CD4-positive, alpha-beta T cell treated with Interleukin-15 for 4 hours (primary cell): ENCODE measurements at regions not wholly inside any gene's neighbourhood (a gene's known extent, or its start where the extent isn't known, plus 50 kb on each side); places are given as distances from the start of the nearest gene placed in this dataset.

Experiments
- DNase-seq: peaks from one replicate; pipeline ENCODE4 v3.0.0-alpha.2; 2020; ENCODE audit warnings: low spot score

DNA sequence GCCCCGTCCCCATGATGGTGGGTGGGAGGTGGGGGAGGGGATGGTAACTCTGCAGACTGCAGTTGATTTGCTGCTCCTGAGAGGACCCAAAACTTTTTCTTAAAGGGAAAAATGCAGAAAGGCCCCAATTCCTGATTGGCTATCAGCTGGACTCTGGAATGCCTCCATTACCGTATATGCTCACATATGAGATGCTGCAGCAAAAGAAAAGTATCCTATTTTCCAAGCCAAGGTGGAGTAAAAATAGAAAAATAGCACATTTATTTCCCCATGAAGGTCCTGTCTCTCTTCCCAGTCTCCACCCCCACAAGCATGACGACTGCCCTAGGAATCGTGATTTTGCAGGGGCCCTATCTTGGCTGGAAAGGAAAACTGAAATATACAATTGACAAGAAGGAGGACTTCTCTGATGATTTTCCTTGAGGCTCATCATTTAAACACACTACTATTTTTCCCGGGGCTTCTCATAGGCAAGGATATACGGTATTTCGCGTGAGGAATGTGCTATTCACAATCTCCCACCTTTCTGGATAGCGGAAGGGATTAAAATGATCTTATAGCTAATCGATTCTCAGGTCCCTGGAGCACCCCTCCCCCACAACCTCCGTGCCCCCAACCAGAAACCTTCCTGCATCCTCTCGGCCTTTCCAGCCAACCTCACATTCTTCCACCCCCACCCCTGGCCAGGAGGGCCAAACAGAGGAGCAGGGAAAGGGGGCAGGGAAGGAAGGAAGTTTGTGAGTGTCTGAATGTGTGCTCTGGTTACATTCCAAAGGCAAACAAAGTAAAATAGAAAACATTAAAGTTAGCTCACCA lies 138.9 kb upstream of the CCND2 start:
- no peak for DNase-seq

DNA sequence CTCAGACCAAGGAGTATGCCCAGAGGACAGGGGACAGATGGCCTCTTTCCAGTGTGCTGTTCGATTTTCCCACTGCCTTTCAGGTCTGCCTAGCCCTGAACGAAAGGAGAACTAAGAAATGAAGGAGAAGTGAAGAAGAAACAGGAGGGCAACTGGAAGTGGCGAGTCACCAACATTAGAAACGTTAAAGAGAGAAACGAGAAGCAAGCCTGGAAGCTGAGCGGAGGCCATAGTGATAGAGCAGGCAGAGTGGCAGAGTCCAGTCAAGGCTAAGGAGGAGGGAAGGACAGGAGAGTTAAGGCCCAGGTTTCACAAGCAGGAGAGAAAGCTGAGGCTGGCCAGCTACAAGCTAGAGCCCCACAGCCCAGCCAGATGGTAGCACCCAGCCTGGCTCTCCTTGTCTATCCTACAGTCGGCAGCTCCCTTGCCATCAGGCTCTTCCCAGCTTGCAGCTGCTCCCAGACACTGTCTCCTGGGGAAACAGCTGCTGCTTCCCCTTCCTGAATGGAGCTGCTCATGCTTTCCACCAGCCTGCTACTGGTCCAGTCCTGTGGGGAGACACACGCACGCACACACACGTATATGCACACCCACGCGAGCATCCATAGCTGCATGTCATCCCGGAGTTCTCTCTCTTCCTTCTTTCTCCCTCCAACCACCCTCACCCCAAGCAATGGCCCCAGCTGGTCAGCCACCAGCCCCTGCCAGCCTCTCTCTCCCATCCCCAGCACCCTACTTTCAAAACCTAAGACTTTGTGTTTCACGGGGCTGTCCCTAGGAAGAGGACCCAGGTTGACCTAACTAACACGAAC lies 139.7 kb upstream of the CCND2 start:
- no peak for DNase-seq

DNA sequence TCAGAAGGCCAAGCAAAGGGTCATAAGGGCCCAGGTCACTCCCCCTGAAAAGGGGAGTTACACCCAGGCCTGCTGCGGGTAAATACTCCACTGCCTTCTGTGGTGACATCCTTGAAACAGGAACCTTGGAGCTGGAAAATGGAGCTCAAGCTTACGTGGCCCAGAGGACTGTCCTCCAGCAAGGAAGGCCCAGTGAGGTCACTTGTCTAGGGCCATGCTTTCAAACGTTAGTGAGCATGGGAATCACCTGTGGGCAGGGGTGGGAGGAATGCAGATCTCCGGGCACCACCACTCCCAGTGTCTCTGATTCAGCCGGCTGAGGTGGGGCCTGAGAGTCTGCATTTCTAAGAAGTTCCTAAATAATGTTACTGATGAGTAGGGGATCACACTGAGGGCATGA lies 140.5 kb upstream of the CCND2 start:
- DNase-seq, result no peak

DNA sequence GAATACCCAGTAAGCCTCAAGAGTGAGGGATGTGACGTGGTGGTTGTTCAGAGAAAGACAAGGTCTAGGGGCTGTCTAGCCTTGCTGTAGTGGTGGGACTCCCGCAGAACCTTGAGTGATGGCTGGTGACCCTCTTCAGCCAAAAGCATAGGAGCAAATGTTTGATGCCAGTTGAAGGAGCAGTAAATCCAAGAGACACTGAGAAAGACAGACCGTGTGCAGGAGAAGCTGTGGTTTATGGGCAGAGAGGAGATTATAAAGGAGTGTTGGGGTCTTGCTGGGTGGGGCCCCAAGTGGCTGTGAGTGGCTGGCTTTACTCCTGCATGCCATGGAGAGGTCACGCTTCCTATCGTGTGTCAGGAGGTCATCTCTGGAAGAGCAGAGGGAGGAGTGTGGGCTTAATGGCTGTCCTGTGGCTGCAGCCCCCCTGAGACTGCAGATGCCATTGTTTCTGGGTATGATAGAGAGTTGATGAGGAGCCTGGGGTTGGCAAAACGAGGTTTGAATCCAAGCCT lies 152.0 kb upstream of the CCND2 start:
- DNase-seq, result no peak

DNA sequence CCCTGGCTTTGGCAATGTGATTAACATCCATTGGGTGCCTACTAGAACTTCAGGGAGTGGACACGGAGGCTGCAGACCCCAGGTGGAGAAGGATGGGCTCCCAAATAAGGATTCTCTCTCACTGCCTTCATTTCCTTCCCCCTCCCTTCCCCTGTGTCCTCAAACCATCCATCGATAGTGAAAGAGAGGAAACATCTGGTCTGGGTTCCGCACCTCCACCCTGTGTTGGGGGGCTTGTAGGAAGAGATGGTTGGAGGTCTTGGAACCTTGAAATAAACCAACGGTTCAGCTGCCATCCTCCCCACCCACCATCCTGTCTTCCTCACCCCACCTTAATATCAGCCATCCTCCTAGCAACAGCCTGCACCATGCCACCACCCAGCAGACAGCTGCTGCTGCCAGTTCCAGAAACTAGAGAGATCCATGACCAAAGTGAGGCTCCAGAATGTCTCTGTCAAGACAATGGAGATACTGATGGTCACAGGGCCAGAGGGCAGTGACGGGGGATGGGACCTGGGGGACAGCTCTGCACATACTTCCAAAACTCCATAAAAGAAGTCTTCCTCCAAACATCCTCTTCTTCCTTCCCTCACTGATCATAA lies 153.1 kb upstream of the CCND2 start:
- DNase-seq, result no peak

DNA sequence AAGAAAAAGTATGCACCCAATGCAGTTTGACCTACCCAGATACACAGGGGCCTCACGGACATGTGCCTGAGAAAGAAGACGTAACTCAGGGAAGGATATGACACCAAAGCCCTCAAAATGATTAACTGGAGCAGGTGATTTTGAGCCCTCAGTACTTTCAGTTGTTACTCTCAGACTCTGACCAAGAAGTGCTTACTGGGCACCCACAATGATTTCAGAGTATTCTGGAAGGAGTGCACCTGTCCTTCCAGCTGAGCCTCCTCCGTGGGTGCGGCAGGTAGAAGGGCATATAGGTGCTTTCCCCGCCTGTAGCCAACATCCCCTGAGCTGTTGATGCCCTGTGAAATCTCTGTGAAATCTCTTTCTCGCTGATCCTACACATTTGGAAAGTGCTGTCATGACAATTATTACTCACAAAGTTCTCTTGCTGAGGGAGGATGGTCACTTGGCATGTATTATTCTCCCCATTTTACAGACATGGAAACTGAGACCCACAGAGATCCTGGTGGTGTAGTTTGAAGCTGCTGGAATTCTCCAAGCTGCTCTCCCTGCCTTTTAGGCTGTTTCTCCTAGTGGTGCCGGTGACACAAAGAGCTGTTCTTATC lies 154.3 kb upstream of the CCND2 start:
- peak; percentile 33 for DNase-seq

DNA sequence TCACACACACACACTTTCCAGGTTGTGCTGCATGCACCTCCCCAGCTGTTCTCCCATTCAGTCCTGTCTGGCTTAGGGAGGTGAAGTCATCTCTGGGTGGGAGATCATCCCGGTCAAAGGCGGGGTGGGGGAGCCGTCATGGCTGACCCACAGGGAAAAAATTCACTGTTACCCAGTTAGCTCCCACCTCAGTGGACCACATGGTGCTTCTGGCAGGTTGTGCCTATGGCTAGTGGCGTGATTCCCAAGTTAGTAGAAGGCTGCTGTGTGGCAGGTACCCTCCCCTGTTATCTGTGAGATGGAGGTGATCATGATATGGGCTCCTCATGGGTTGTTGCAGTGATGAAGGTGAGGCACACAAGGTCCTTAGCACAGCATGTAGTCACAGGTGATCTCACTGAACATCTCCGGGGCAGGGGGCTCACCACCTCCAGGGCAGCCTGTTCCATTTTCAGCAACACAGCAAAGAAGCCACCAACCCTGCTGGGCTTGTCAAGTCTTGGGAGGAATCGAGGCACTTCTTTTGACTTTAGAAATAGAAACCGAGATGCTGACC lies 154.9 kb upstream of the CCND2 start:
- no peak for DNase-seq

DNA sequence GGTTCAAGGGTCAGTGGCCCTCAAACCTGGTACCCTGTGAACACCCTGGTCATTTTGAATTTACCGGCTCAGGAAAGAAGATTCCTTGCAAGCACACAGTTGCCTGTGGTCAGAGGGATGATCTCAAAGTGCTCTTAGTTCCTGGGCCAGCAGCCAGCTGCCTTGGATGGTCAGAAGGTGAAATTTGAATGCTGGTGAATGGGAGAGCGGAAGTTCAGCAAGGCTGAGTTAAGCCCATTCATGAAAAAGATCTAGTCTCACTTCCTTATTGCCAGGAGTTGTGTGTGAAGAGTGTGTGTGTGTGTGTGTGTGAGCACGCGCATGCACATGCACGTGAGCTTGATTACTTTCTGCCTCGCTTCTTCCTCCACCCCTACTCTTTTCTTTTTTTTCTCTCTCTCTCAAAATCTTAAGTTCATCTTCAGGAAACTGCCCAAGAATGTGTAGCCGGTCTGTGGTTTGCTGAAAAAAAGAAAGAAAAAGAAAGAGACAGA lies 155.5 kb upstream of the CCND2 start:
- no peak for DNase-seq

DNA sequence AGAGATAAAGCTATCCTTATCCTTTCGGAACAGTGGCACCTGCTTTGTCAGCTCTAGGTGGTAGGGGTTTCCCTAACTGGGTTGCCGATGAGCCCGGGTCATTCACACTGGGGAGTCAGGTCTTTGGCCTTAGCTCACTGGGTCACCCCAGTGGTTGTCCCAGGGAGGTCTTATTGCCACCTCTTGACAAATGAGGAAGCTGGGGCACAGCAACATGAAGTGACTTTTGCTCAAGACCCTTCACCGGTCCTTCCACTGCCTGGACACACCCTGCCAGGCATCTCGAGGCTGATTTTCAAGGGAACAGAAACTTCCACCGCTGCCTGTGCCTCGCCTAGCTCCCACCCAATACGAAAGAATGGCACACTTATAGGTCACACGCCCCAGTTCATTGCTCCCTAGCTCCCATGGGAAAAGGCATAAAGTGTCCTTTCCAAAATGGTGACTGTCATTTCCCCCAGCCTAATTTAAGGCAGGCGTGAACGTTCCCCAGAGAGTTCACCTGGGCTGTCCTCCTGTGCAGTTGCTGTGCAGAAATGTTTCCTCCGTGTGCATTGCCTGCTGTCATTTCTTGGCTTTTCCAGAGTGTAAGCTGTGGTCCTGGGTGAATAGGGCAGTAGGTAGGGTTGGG lies 156.1 kb upstream of the CCND2 start:
- no peak for DNase-seq

DNA sequence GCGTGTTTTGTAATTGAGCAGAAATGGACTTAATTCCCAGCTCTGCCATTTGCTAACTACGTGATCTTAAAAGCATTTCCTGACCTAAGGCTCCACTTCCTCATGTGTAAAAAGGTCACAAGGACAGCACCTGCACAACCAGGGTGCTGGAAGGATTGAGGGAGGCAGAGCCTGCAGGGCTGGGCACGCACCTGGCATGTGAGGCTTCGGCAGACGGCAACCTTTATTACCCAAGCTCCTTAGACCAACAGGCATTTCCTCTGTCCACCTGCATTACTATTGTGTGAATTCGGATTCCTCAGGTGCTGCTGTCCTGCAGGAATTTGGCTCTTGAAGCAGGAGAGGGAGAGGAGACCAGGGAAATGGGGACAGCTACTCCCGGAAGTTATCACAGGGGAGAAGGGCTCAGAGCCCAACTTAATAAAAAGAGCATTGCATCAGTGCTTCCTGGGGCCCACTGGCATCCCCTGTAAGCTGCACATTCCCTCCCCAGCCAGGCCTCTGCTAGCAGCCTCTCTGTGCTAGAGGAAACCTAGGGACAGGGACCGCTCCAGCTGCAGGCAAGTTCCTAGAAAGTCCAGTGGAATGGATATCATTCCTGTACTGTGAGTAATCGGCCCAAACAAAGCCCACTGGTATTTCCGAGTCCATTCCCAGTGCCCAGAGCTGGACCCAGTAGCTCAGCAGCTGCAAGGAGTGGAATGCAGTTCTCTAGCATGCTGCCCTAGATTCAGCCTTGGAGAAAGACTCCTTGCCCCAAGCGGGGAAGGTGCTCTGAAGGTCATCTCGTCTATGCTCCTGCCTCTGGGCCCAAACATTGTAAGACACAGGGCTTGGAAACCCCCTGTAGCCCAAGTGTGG lies 157.1 kb upstream of the CCND2 start:
- DNase-seq, result no peak

DNA sequence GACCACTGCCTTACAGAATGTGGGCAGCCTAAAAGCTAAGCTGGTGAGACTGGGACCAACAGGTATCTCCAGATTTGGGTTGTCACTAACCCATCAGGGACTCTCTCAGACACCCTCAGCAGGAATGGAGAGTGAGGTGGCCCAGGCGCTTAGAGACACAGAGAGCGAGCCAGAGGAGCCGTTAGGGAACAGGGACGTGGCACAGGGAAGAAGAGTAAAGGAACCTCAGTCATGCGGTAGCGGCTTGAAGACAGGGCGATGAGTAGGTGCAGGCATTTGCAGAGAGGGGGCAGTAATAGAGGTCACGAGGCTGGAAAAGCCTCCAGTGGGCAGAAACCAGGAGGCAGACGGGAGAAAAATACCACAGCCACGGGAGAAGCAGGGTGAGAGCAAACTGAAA lies 158.0 kb upstream of the CCND2 start:
- DNase-seq, result no peak

DNA sequence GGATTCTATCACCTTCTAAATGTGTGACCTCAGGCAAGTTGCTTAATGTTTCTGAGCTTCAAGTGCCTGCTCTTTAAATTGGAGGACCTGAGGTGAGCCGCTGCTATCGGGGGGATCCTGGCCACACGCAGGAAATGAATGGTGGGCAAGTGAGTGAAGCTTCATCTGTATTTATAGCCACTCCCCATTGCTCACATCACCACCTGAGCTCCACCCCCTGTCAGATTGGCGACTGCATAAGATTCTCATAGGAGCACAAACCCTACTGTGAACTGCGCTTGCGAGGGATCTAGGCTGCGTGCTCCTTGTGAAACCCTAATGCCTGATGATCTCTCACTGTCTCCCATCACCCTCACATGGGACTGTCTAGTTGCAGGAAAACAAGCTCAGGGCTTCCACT lies 158.6 kb upstream of the CCND2 start:
- DNase-seq, result peak; percentile 35

DNA sequence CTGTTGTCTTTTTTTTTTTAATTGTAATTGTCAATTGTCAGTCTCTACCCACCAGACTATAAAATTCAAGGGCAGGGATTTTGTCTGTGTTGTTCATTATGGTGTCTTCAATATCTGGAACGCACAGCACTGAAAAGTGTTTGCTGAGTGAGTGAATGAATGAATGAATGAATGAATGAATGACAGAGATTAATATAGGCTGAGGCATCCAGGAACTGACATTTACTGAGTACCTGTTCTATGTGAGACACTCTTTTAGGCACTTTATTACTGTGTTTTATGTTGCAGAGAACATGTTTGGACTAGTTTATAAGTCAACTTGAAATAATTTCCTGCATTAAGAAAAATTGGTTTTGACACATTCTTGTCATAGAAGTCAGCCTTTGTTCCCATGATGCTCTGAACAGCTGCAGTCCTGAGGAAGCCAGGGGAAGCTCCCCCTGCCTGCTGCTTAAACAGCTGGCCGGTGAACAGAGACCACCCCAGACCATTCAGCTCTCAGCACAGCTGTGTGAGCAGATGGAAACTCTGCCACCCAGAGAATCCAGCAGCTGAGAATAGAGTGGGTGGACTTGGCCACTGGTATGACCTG lies 160.7 kb upstream of the CCND2 start:
- DNase-seq, result no peak

DNA sequence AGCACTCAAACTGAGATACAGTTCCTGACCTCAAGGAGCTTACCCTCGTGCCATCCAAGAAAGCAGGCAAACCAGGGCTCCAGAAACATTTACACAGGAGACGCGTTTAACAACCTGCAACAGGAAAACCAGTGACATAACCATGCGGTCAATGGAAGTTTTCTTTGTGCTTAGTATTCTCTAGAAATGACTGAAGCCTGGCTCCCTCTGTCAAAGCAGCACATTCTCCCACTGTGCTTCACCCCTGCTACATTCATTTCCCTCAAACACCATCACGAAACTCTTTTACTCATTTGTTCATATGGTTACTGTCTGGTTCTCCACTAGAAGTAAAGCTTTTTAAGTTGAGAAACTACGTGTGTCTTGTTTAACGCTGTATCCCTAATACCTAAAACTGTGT lies 161.3 kb upstream of the CCND2 start:
- no peak for DNase-seq

DNA sequence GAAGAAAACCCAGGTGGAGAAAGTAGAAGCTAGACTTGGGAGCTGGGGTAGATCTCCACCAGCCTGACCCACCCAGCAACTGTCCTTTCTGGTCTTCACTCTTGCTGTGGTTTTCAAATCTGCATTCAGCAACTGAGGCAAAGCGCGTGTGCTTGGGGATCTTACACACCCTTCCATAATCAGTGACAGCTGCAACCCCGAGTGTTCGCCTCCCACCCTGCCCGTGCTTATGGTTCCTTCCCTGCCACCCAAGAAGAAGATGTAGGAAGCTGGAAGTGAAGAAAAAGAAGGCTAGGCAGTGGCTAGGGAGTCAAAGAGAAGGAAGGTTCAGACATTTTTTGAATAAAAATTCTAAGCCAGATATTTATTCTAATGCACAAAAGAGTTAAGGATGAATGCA lies 162.6 kb upstream of the CCND2 start:
- DNase-seq, result no peak

DNA sequence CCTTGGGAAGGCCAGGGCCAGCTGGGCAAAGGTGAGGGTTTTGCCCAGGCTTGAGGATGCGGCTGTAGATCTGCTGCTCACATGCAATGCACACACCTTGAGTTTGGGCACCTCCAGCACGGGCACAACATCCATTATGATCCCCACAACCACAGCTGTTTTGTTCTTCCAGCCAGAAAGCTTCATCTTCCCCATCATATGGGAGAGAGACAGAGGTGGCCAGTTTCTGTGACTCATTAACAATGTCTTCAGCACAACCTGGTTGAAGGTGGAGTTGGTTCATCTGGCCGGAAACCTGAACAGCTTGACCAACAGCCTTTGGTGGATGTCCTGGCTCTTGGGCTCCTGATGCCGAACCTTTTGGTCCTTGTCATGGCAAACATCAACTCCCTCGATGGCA lies 163.7 kb upstream of the CCND2 start:
- no peak for DNase-seq

DNA sequence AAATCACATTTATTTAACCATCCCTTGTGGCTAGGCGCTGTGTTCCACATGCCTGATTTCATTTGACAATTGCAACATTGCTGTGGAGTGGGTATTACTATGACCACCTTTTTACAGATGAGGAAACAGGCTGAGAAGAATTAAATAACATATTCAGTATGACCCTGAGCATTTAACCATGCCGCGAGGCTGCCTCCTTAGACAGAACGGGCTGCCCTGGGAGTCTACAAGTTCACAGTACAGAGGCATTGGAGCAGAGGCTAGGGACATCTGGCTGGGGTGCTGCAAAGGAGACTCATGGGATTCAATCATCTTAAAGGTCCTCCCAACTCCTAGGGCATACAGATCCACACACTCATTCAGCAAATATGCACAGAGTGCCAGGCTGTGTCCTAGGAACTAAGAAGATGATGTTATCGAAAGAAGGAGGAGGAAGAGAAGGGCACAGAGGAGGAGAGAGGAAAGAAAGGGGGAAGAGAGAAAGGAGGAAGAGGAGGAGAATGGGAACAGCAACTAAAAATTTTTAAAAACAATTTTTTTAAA lies 164.7 kb upstream of the CCND2 start:
- DNase-seq, result no peak

DNA sequence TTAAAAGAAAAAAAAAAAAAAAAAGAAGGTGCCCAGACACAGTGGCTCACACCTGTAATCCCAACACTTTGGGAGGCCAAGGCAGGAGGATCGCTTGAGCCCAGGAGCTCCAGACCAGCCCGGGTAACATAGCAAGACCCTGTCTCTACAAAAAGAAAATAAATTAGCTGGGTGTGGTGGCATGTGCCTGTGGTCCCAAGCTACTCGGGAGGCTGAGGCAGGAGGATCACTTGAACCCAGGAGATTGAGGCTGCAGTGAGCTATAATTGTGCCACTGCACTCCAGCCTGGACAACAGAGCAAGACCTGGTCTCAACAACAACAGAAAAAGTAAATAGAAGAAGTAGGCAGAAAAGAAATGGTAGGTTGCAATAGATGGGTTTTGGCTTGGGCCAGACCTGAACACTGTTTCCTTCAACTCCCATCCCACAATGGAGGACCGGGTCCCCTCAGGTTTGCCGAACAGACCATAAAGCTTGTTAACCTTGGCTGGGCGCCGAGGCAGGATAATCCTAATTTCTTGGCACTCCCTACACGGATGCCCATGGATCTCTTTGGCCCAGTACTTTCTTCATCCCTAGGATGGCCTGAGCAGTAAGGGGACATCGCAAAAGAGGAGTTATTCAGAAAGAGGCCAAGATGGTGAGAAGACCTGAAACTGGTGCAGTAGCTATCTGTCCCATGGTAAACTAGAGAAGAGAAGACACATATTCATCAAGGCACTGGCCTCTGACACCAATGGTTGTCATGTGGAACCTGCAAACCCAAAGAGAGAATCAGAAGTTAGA lies 165.5 kb upstream of the CCND2 start:
- DNase-seq, result no peak

DNA sequence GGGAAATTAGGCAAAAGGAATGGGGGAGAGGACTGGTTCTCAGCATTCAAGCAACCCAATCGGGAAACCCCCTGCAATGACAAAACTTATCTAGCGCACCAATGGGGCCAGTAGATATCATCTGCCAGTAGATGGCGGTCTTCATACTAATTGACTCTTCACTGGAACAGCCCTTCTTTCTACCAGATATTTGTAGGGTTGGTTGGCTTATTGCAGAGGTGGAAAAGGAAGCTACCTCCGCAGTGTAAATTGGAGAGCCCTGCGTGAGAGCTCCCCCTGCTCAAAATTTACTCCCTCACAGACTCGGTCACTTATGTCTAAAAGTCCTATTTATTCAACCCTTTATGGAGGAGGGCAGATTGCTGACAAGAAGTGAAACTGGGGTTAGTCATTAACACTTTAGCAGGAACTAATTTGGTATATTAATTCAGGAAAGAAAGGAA lies 166.1 kb upstream of the CCND2 start:
- DNase-seq, result peak; percentile 90
